ENCODE measurements at regions not wholly inside any gene's neighbourhood (a gene's known extent, or its start where the extent isn't known, plus 50 kb on each side); places are given as distances from the start of the nearest gene placed in this dataset.

GRCh38 chrX:121258545-121258944, 211.1 kb downstream of the GLUD2 start:
- H3K36me3 ChIP-seq = no peaks in the 10 kb centered on the region
- no peaks in the 10 kb centered on the region for H3K9me3 ChIP-seq
- TF ChIP-seq POLR2A (IDR thresholded peaks at IDR 0.05) (no peak), CTCF (IDR thresholded peaks at IDR 0.05) (no peak)
- H3K4me1 ChIP-seq = no peaks in the 10 kb centered on the region
- intact Hi-C loops (cut with DNase I) = no loop called here
- no peak overlapping the region for H3K4me3 ChIP-seq
- H3K27me3 ChIP-seq = no peaks in the 10 kb centered on the region
- H3K27ac ChIP-seq = no peak overlapping the region
- DNase-seq (no peak), ATAC-seq (no peak)

GRCh38 chrX:121259170-121259569, 211.8 kb downstream of the GLUD2 start:
- no peak for TF ChIP-seq POLR2A (IDR thresholded peaks at IDR 0.05)
- TF ChIP-seq CTCF (IDR thresholded peaks at IDR 0.05) = no peak
- ATAC-seq = no peak
- 38% methylated on average over 2 of the region's 2 CpGs for WGBS (ENCODE audit: insufficient coverage, low coverage, low lambda C conversion rate, missing lambda C conversion rate)
- no peaks in the 10 kb centered on the region for H3K9me3 ChIP-seq
- intact Hi-C loops (cut with DNase I) = no loop called here
- H3K27ac ChIP-seq = no peak overlapping the region
- H3K36me3 ChIP-seq = no peaks in the 10 kb centered on the region
- no peaks in the 10 kb centered on the region for H3K27me3 ChIP-seq
- DNase-seq = no peak
- H3K4me1 ChIP-seq = no peaks in the 10 kb centered on the region
- no peak overlapping the region for H3K4me3 ChIP-seq

GRCh38 chrX:121260596-121261240, 213.3 kb downstream of the GLUD2 start:
- no peak overlapping the region for H3K4me3 ChIP-seq
- WGBS (ENCODE audit: insufficient coverage, low coverage, low lambda C conversion rate, missing lambda C conversion rate) = 40% methylated on average over 2 of the region's 2 CpGs
- ATAC-seq = no peak
- TF ChIP-seq CTCF (IDR thresholded peaks at IDR 0.05) (no peak), POLR2A (IDR thresholded peaks at IDR 0.05) (no peak)
- no peak for DNase-seq
- H3K27me3 ChIP-seq = no peaks in the 10 kb centered on the region
- no peak overlapping the region for H3K27ac ChIP-seq
- intact Hi-C loops (cut with DNase I) = no loop called here
- H3K9me3 ChIP-seq = no peaks in the 10 kb centered on the region
- no peaks in the 10 kb centered on the region for H3K4me1 ChIP-seq
- no peaks in the 10 kb centered on the region for H3K36me3 ChIP-seq

GRCh38 chrX:121283921-121284320, 236.5 kb downstream of the GLUD2 start:
- Histone ChIP-seq H3K4me1 (no peaks in the 10 kb centered on the region), H3K27me3 (no peaks in the 10 kb centered on the region), H3K27ac (no peak overlapping the region), H3K4me3 (no peak overlapping the region), H3K36me3 (no peaks in the 10 kb centered on the region), H3K9me3 (peaks cover 0 to 5% (median 0%) of the 10 kb centered on the region in 4 donors)
- TF ChIP-seq CTCF (IDR thresholded peaks at IDR 0.05) = no peak
- no peak for TF ChIP-seq POLR2A (IDR thresholded peaks at IDR 0.05)
- ATAC-seq (no peak), DNase-seq (no peak)
- WGBS (ENCODE audit: insufficient coverage, low coverage, low lambda C conversion rate, missing lambda C conversion rate) = 62% methylated on average over 3 of the region's 3 CpGs
- intact Hi-C loops (cut with DNase I) = no loop called here

- DNase-seq (no peak), ATAC-seq (no peak)
- H3K36me3 ChIP-seq = no peaks in the 10 kb centered on the region
- no peaks in the 10 kb centered on the region for H3K9me3 ChIP-seq
- H3K4me3 ChIP-seq = no peak overlapping the region
- TF ChIP-seq CTCF (IDR thresholded peaks at IDR 0.05) (no peak), POLR2A (IDR thresholded peaks at IDR 0.05) (no peak)
- no peaks in the 10 kb centered on the region for H3K4me1 ChIP-seq
- intact Hi-C loops (cut with DNase I) = no loop called here
- no peaks in the 10 kb centered on the region for H3K27me3 ChIP-seq
- WGBS (ENCODE audit: insufficient coverage, low coverage, low lambda C conversion rate, missing lambda C conversion rate) = 40% methylated on average over 1 of the region's 1 CpG
- no peak overlapping the region for H3K27ac ChIP-seq
Measured at GRCh38 chrX:121298499-121298898, 251.1 kb downstream of the GLUD2 start.
